Neural cell (in vitro differentiated cells): ENCODE measurements at regions not wholly inside any gene's neighbourhood (a gene's known extent, or its start where the extent isn't known, plus 50 kb on each side); places are given as distances from the start of the nearest gene placed in this dataset.

Experiments
- H2AFZ ChIP-seq: fragments of 200-600, 300-800 bp; sonication (generic), shearing (Covaris generic); 2 replicates; pipeline ENCODE4 v1.6.0; 2014; ENCODE audit warnings: low read depth, mild to moderate bottlenecking, antibody characterized with exemption, low read length, moderate library complexity
- H3F3A ChIP-seq: fragments of 200-600 bp; shearing (Covaris generic); 2 replicates; pipeline ENCODE4 v1.6.1; 2016; ENCODE audit warnings: mild to moderate bottlenecking, moderate library complexity, mixed read lengths, antibody characterized with exemption, low read length; ENCODE audit not compliant: insufficient read depth, poor library complexity, severe bottlenecking
- H3K27ac ChIP-seq: fragments of 200-600, 300-800 bp; sonication (generic), shearing (Covaris generic); 2 replicates; pipeline ENCODE4 v1.5.1; 2014; ENCODE audit warnings: mild to moderate bottlenecking, low read length, moderate library complexity
- H3K27me3 ChIP-seq: fragments of 300-800, 200-600 bp; sonication (generic), shearing (Covaris generic); 2 replicates; pipeline ENCODE4 v1.6.0; 2014; ENCODE audit warnings: mild to moderate bottlenecking, low read depth, low read length, moderate library complexity; ENCODE audit not compliant: insufficient read depth
- H3K36me3 ChIP-seq: fragments of 300-800, 200-600 bp; sonication (generic), shearing (Covaris generic); 2 replicates; pipeline ENCODE4 v1.5.1; 2014; ENCODE audit warnings: mild to moderate bottlenecking, antibody characterized with exemption, low read length, moderate library complexity; ENCODE audit not compliant: insufficient read depth
- H3K4me2 ChIP-seq: fragments of 300-800, 200-600 bp; sonication (generic), shearing (Covaris generic); 2 replicates; pipeline ENCODE4 v1.6.0; 2014; ENCODE audit warnings: mild to moderate bottlenecking, low read length
- H3K4me3 ChIP-seq: fragments of 300-800, 200-600 bp; sonication (generic), shearing (Covaris generic); 2 replicates; pipeline ENCODE4 v1.5.1; 2014; ENCODE audit warnings: mild to moderate bottlenecking, low read length, moderate library complexity
- H3K79me2 ChIP-seq: fragments of 200-600 bp; shearing (Covaris generic); replicated peaks from 2 replicates; pipeline ENCODE4 v1.6.0; 2014; ENCODE audit warnings: mild to moderate bottlenecking, low read length, moderate library complexity; ENCODE audit not compliant: insufficient read depth
- H3K9ac ChIP-seq: fragments of 300-800, 200-600 bp; sonication (generic), shearing (Covaris generic); 2 replicates; pipeline ENCODE4 v1.6.1; 2016; ENCODE audit warnings: mild to moderate bottlenecking, low read length, mixed read lengths
- H3K9me2 ChIP-seq: fragments of 200-600 bp; shearing (Covaris generic); 2 replicates; pipeline ENCODE4 v1.6.1; 2016; ENCODE audit warnings: mild to moderate bottlenecking, low read length, mixed read lengths; ENCODE audit not compliant: insufficient read depth
- H3K9me3 ChIP-seq: fragments of 200-600, 300-800 bp; sonication (generic), shearing (Covaris generic); 2 replicates; pipeline ENCODE4 v1.6.1; 2016; ENCODE audit warnings: mild to moderate bottlenecking, mixed run types, low read length, moderate library complexity, mixed read lengths
- H4K20me1 ChIP-seq: fragments of 200-600 bp; shearing (Covaris generic); 2 replicates; pipeline ENCODE4 v1.6.1; 2016; ENCODE audit warnings: mild to moderate bottlenecking, mixed run types; ENCODE audit not compliant: insufficient read depth
- CTCF ChIP-seq: fragments of 450-650 bp; IDR thresholded peaks from 2 replicates; pipeline ENCODE4 v1.5.1; 2014; ENCODE audit warnings: antibody characterized with exemption, mild to moderate bottlenecking, moderate library complexity; ENCODE audit not compliant: poor library complexity, severe bottlenecking
- EP300 ChIP-seq: fragments of 450-650 bp; conservative IDR thresholded peaks from 2 replicates; pipeline ENCODE4 v1.6.1; 2014; ENCODE audit warnings: antibody characterized with exemption, mild to moderate bottlenecking, moderate library complexity; ENCODE audit not compliant: poor library complexity, severe bottlenecking
- EZH2 ChIP-seq: fragments of 200-600, 300-800 bp; shearing (Covaris generic), sonication (generic); IDR thresholded peaks from 2 replicates; pipeline ENCODE4 v1.6.1; 2014; ENCODE audit warnings: antibody characterized with exemption, low read length, borderline replicate concordance, mild to moderate bottlenecking; ENCODE audit not compliant: insufficient read depth, poor library complexity, severe bottlenecking
- MXI1 ChIP-seq: fragments of 450-650 bp; conservative IDR thresholded peaks from 2 replicates; pipeline ENCODE4 v1.6.1; 2014; ENCODE audit warnings: antibody characterized with exemption, mild to moderate bottlenecking; ENCODE audit not compliant: poor library complexity, severe bottlenecking
- POLR2AphosphoS5 ChIP-seq: IDR thresholded peaks from 2 replicates; pipeline ENCODE4 v1.6.1; 2012
- RAD21 ChIP-seq: fragments of 450-650 bp; conservative IDR thresholded peaks from 2 replicates; pipeline ENCODE4 v1.6.1; 2014; ENCODE audit warnings: antibody characterized with exemption, mild to moderate bottlenecking, moderate library complexity
- REST ChIP-seq: IDR thresholded peaks from 2 replicates; pipeline ENCODE4 v1.6.1; 2012; ENCODE audit warnings: borderline replicate concordance
- SMC3 ChIP-seq: fragments of 450-650 bp; conservative IDR thresholded peaks from 2 replicates; pipeline ENCODE4 v1.6.1; 2014; ENCODE audit warnings: antibody characterized with exemption, mild to moderate bottlenecking, moderate library complexity; ENCODE audit not compliant: poor library complexity
- TAF1 ChIP-seq: IDR thresholded peaks from 2 replicates; pipeline ENCODE4 v1.6.1; 2012; ENCODE audit warnings: low read depth

GRCh38 chr20:39939241-39939865 lies 749.7 kb downstream of the MAFB start:
- Histone ChIP-seq H3K27ac (no peak overlapping the region), H3K36me3 (no peaks in the 10 kb centered on the region), H3K27me3 (no peaks in the 10 kb centered on the region)

GRCh38 chr20:39936401-39936800 lies 752.6 kb downstream of the MAFB start:
- no peak overlapping the region for H3K4me2 ChIP-seq
- H3K27me3 ChIP-seq, result no peaks in the 10 kb centered on the region
- no peaks in the 10 kb centered on the region for H3K36me3 ChIP-seq
- no peak overlapping the region for H3K4me3 ChIP-seq
- H3K9me2 ChIP-seq, result no peaks in the 10 kb centered on the region
- no peaks in the 10 kb centered on the region for H3K9me3 ChIP-seq
- no peak overlapping the region for H3K27ac ChIP-seq
- H3K9ac ChIP-seq, result no peak overlapping the region
- H3F3A ChIP-seq, result no peaks in the 10 kb centered on the region
- H3K79me2 ChIP-seq, result no peaks in the 10 kb centered on the region
- H2AFZ ChIP-seq, result no peak overlapping the region
- no peaks in the 10 kb centered on the region for H4K20me1 ChIP-seq
- TF ChIP-seq REST (no peak), CTCF (no peak), POLR2AphosphoS5 (no peak), MXI1 (no peak), EP300 (no peak)

More at GRCh38 chr20:39939241-39939865, 749.7 kb downstream of the MAFB start:
- Histone ChIP-seq H4K20me1 (no peaks in the 10 kb centered on the region), H3K79me2 (no peaks in the 10 kb centered on the region), H3K9ac (no peak overlapping the region), H3K4me2 (no peak overlapping the region), H2AFZ (no peak overlapping the region), H3K9me2 (no peaks in the 10 kb centered on the region), H3F3A (no peaks in the 10 kb centered on the region), H3K4me3 (no peak overlapping the region), H3K9me3 (no peaks in the 10 kb centered on the region)
- TF ChIP-seq CTCF (no peak), SMC3 (no peak), EP300 (no peak), REST (no peak), RAD21 (no peak), POLR2AphosphoS5 (no peak), EZH2 (no peak), TAF1 (no peak), MXI1 (no peak)
